ENCODE measurements at regions not wholly inside any gene's neighbourhood (a gene's known extent, or its start where the extent isn't known, plus 50 kb on each side); places are given as distances from the start of the nearest gene placed in this dataset.
A peak's percentile ranks its signal among the peaks of the same experiment; 100 is the strongest.

DNA sequence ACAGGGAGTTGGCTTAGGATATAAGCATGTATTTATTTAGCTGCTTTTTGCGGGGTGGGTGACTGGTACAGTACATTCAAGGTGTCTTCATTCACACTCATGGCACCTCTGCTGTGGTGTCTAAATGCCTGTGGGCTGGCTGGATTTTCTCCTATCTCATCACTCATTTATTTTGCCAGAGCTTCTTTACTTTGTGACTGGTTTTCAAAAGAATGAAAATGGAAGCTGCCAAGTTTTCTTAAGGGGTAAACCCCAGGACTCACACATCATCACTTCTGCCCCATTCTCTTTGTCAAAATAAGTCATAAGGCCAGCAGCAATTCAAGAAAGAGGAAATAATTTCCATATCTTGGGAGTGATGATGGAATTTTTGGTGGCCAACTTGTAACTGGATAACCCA, 493.4 kb upstream of the ALCAM start:
- ATAC-seq (no peak), DNase-seq (ENCODE audit: low spot score) (no peak)
- intact Hi-C loops (cut with DNase I), result no loop called here

DNA sequence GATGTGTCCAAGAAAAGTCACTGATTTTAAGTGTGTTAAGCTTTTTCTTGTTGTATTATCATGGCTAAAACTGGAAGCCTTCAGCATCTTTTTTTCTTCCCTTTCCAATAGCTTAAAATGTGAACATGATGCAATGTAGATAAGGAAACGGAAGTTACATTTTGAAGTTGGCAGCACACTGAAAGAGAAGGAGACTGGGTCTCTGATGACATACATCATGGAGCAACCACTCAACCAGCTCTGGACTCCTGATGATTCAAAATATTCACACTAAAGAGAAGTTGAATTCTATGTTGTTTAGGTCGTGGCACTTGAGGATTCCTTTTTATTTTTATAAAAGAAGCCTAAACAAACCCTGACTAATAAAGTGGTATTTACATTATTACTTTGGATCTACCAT, 488.3 kb upstream of the ALCAM start:
- DNase-seq (ENCODE audit: low spot score) (no peak), ATAC-seq (no peak)
- intact Hi-C loops (cut with DNase I), result no loop called here

DNA sequence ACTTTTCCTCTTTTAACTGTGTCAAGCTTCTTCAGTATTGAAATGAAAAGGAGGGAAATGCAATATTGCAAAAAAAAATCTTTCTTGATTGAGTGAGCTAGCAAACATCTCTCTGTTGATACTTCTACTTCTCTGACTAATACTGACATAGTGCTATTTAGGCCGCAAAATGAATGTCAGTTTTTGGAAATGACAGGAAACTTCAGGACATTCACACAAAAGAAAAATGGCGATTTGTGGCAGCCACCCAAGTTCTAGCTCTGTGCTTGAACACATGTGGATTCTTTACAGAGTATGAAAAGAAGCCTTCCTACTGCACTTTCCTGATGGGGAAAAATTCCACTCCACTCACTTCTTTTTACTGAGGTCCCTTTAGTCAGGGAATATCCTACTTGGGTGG, 486.8 kb upstream of the ALCAM start:
- DNase-seq (ENCODE audit: low spot score), result no peak
- intact Hi-C loops (cut with DNase I), result no loop called here
- no peak for ATAC-seq

DNA sequence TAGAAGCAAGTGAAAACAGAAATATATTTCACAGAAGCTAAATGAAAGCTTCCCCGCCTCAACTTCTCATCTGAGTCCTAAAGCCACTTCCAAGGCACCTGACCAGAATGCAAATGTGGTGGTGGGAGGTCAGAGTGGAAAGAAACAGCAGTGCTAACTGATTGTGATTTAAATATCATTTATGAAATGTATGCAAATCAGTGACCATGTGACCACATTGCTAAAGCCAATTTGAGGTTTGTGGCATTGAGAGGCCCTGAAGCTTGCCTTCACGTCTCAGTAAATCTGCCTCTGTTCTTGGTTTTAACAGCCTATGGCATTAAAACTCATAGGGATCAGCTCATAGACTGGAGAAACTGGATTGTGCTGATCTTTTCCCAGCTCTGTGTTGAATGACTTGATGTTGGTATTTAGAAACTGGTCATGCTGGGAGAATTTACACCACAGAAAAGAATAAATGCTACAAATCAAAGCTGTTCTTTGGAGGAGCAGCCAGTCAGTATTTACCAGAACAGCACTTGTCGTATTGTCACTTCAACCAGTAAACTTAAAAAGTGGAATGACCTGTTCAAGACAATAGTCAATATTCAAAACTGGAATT, 481.4 kb upstream of the ALCAM start:
- intact Hi-C loops (cut with DNase I), result no loop called here
- DNase-seq (ENCODE audit: low spot score) (no peak), ATAC-seq (no peak)

DNA sequence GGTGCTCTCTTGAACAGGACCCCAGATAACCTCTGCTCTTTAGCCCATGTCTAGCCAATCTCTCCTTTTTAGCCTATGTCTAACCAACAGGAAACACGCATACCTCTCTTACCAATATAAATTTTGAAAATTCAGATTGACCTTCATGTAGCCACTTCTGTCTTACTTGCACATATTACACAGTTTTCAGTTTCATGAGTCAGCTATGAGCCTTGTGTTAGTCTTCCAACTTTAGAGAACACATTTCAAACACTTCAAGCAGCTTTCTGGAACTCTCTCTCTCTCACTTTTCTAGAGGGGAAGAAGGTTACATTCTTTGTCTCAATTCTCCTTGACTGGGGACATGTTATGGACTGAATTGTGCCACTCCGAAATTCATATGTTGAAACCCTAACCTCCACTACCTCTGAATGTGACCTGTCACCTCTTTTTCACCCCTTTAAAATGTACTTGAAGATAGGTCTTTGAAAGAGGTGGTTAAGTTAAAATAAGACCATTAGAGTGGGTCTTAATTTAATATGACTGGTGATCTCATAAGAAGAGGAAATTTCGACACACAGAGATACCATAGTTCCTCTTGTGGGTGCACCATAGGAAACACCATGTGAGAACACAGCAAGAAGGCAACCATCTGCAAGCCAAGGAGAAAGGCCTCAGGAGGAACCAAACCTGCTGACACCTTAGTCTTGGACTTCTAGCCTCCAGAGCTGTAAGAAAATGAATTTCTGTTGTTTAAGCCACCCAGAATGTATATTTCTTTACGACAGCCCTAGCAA, 480.3 kb upstream of the ALCAM start:
- DNase-seq (ENCODE audit: low spot score) (no peak), ATAC-seq (peak; percentile 55)
- intact Hi-C loops (cut with DNase I), result no loop called here

DNA sequence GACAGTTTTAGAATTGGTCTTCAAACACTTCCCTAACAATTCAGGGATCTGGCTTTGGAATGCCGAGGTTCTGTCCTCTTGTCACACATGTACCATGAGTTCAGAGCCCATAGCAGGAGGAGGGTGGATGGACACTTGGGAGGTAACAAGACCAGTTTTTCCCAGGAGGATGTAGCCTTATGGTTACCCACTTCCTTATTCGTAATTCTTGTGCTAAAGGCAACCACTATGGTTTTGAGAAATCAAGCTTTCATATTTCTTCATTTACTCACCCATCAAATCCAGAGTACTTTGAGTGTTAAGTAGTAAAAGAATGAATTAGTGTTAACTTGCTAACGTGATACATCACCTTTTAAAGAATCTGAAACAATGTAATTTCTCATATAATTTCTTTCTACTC, 479.6 kb upstream of the ALCAM start:
- intact Hi-C loops (cut with DNase I), result no loop called here
- DNase-seq (ENCODE audit: low spot score) (no peak), ATAC-seq (no peak)

DNA sequence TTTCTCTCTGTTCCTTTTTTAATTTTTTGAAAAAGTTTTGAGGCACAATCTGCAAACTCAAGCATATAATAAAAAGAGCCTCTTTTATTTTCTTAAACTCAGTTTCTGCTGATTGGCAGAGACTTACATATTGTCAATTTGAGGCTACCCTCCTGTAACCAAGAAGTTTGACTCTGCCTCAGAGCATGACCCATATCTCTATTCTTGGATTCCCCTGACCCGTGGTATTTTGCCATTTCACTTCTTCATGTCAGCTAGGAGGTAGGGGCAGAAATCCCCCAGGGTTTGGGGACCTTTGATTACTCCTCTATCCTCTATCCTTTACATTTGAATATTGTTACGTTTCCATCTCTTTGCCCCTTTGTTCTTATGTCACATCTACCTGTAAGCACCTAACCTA, 479.1 kb upstream of the ALCAM start:
- no peak for ATAC-seq
- no peak for DNase-seq (ENCODE audit: low spot score)
- intact Hi-C loops (cut with DNase I), result no loop called here

DNA sequence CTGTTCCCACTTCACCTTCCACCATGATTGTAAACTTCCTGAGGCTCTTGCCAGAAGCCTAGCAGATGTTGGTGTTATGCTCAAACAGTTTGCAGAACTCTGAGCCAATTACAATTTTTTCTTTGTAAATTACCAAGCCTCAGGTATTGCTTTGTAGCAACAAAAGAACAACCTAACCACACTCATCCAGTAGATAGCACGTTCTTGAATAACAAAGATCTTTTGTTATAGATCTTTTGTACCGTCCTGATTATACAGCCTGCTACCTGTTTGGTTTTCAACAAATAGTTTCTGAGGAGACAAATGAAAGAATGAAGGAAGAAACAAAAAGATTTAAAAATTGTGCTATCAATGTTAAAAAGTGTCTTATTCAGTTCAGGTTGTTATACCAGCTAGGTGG, 474.7 kb upstream of the ALCAM start:
- ATAC-seq (no peak), DNase-seq (ENCODE audit: low spot score) (no peak)
- intact Hi-C loops (cut with DNase I), result no loop called here

DNA sequence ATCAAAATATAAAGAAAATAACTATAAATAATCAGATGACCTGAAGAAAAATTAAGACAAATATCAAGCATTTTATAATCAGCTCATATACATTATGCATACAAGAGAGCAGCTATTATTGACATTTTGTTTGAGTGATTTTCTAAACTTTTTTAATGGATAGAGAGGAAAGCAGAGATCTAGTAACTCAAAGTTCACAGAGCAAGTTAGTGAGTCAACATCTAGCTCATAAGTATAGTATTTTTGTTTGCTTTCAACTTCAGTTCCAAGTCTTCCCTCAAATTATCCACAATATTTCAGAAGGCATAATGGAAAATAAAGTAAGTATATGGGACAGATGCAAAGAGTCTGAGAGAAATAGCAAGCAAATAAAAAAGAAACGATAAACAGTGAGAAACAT, 470.1 kb upstream of the ALCAM start:
- DNase-seq (ENCODE audit: low spot score), result no peak
- no peak for ATAC-seq
- intact Hi-C loops (cut with DNase I), result no loop called here

DNA sequence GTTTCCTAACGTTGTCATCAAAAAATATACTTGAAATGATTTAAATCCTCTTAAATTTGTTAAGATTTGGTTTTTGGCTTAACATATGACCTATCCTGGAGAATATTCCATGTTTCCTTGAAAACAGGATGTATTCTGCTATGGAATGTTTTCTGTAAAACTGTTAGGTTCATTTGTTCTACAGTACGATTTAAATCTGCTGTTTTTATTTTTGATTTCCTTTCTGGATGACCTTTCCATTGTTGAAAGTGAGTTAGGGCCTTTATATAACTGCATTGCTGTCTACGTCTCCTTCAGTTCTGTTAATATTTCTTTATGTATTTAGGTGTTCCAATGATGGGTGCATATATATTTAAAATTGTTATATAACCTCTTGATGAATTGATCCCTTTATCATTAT, 465.3 kb upstream of the ALCAM start:
- no peak for ATAC-seq
- no peak for DNase-seq (ENCODE audit: low spot score)
- intact Hi-C loops (cut with DNase I), result no loop called here

DNA sequence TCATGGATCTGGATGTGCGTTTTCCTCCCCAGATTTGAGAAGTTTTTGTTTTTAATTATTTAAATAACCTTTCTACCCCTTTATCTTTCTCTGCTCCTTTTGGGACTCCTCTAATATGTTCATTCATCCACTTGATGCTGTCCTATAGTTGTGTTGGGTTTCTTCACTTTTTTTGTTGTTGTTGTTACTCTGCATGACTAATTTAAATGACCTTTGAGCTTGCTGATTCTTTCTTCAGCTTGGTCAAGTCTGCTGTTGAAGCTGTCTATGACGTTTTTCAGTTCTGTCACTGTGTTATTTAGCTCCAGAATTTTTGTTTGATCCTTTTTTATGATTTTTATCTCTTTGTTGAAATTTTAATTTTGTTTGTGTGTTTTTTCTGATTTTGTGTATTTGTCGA, 463.6 kb upstream of the ALCAM start:
- ATAC-seq (no peak), DNase-seq (ENCODE audit: low spot score) (no peak)
- intact Hi-C loops (cut with DNase I), result no loop called here

DNA sequence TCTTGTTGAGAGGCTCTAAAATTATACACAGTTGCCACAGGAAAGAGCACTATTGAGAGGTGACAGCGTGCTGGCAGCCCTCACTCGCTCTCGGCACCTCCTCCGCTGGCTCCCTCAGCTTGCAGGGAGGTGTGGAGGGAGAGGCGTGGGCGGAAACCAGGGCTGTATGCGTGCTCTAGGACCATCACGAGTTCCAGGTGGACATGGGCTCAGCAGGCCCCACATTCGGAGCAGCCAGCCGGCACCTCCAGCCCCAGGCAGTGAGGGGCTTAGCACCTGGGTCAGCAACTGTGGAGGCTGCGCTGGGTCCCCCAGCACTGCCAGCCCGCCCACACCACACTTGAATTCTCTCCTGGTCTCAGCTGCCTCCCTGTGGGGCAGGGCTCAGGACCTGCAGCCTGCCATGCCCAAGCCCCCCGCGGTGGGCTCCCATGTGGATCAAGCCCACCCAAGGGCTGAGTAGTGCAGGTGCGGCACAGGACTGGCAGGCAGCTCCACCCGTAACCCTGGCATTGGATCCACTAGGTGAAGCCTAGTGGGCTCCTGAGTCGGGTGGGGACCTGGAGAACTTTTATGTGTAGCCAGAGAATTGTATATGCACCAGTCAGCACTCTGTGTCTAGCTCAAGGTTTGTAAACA, 460.6 kb upstream of the ALCAM start:
- DNase-seq (ENCODE audit: low spot score) (no peak), ATAC-seq (no peak)
- intact Hi-C loops (cut with DNase I), result no loop called here

DNA sequence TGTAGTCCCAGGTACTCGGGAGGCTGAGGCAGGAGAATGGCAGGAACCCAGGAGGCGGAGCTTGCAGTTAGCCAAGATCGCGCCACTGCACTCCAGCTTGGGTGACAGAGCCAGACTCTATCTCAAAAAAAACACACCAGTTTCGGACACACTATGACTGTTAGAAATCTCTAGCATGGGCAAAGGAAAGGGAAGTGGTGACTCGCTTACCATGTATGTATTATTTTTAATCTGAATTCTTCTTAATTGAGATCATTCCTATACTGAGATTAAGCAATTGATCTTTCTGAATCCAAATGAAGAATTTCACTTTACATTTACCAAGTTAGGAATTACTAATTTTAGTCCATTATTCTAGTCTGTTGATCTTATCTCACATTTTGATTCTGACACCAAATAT, 459.2 kb upstream of the ALCAM start:
- ATAC-seq (no peak), DNase-seq (ENCODE audit: low spot score) (no peak)
- intact Hi-C loops (cut with DNase I), result no loop called here

DNA sequence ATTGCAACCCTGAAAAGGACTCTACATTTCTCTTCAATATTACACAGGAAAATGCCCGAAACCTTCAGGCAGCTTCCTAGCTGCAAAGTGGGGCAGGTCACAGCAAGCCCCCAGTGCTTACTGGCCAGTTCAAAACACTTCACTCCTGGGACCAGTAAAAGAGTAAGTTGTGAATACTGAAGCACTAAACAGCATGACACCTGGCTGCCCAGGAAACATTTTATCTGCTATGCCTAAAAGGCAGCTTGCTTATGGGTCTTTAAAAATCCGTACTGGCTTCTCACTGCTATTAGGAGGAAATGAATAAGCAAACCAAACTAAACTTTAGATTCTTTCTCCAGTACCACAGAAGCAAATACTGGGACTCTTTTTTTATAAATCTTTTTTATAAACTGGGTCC, 457.9 kb upstream of the ALCAM start:
- ATAC-seq (no peak), DNase-seq (ENCODE audit: low spot score) (no peak)
- intact Hi-C loops (cut with DNase I), result no loop called here

DNA sequence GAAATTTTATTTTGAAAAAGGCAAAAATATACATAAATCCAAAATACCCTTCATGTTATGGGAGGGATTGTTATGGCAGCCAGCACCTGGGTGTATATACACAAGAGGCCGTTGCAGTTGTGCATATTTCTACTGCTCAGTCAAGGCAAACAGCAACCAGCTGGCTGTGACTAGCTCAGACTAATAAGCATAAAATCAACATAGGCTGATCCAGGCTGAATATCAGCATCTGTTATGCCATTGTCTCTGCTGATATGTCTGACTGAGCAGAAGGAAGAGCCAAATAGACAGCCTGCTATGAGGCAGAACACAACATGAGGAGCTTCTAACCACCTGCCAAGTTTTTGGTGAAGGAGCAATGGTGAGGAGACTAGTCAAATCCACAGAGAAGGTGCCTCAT, 457.5 kb upstream of the ALCAM start:
- intact Hi-C loops (cut with DNase I), result no loop called here
- DNase-seq (ENCODE audit: low spot score), result no peak
- ATAC-seq, result no peak

DNA sequence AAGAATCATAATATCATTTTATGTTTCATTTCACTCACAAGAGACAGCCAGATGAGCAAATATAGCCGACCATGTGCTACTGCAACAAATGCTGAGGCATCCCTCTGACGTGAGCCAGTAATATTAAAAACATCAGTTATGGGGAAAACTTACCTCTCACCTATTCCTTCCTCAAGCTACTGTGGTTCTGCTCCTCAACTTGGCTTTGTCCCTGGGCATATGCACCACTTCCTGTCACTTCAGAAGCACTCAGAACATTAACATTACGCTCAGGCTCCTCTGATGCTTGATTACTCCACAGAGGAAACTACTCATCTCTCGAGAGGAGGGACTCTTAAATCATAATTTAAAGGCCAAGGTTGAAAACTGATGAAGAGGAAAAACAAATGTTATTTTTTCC, 457.0 kb upstream of the ALCAM start:
- no peak for ATAC-seq
- no peak for DNase-seq (ENCODE audit: low spot score)
- intact Hi-C loops (cut with DNase I), result no loop called here

DNA sequence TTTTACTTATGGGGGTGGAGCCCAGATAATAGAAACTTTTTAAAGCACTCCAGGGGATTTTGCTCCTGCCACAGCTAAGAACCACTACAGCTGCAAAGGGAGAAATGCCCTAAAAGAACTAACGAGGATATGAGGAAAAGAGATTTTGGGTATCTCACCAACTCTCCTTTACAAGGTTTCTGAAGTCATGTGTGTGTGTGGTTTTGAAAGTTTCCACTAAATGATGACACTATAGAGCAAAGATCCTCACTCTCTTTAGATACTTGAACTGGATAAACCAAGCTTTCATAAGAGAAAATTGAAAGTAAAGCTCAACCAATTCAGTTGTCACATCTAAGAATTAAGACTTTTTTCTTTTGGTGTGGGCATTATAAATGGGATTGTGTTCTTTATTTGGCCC, 455.3 kb upstream of the ALCAM start:
- no peak for DNase-seq (ENCODE audit: low spot score)
- no peak for ATAC-seq
- intact Hi-C loops (cut with DNase I), result no loop called here

DNA sequence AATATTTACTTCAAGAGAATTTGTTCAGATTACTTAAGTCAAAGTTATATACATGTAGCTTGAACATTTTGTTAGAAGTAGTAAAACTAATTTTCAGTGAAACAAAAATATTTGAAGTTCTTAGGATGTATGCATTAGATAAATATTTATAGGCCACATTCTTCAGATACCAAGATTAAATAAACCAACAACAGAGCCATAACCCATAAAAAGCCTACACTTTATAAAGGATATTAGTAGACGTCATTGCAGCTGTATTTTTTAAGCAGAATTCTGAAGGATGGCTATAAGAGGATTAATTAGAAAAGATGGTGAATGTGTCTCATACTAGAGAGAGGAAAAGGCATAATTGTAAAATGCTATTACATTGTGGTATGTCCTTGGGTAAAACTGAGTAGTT, 449.7 kb upstream of the ALCAM start:
- ATAC-seq, result no peak
- DNase-seq (ENCODE audit: low spot score), result no peak
- intact Hi-C loops (cut with DNase I), result no loop called here

DNA sequence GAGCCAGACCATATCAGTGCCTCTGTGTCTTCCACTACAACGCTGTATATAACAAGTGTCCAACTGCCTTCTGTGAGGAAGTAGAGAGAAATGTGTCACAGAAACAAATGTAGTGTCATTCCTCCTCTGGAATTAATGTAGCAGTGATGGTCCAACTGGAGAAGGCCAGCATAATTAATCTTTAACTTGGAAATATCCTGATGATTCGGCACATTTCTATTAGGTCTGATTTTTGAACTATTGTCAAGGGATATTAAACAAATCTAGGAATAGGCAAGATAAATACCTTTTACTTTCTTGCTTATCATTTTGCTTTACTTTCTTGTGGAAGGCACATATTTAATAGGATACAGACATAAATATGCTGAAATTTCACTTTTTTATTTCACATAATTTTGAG, 446.2 kb upstream of the ALCAM start:
- DNase-seq (ENCODE audit: low spot score) (no peak), ATAC-seq (no peak)
- intact Hi-C loops (cut with DNase I), result no loop called here

DNA sequence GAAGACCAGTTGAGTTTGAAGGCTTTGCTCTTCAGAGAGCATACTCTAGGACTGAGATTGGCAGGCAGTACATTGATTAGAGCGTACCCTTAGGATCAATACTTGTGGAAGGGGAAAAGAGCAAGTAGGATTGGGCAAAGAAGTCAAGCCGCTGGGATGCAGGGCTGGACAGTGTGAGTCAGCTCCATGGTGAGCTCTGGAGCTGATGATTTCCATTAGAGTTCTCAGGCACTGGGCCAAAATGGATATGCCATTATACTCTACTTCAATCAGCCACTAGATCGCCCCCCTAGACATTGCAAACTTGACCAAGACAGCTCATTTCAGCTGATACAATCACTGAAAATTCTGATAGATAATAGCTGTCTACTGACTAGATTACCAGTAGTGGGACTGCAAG, 432.7 kb upstream of the ALCAM start:
- intact Hi-C loops (cut with DNase I), result no loop called here
- ATAC-seq (no peak), DNase-seq (ENCODE audit: low spot score) (no peak)

DNA sequence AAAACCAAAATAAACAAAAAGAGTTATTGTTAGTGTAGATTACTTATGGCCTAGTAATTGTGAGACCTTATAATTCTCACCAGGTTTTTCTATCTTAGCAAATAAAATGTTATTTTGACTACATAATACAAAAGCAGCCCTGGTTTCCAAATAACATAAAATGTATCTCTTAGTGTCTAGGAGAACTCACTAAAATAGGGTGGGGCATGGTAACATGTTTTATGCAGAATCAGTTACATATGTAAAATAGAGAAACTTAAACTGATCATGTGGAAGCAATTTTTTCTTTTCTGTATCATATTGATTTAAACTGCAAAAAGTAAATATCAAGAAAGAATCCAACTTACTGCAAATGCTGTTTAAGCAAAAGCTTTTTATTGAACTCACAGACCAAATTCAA, 431.1 kb upstream of the ALCAM start:
- ATAC-seq (no peak), DNase-seq (ENCODE audit: low spot score) (no peak)
- intact Hi-C loops (cut with DNase I), result no loop called here
